Neuronal stem cell (in vitro differentiated cells): ENCODE measurements at regions not wholly inside any gene's neighbourhood (a gene's known extent, or its start where the extent isn't known, plus 50 kb on each side); places are given as distances from the start of the nearest gene placed in this dataset.

ENCODE experiments used
- DNase-seq: peaks from one replicate; pipeline ENCODE4 v3.0.0-alpha.2; 2013; ENCODE audit warnings: low spot score
- H2AFZ ChIP-seq: one replicate; pipeline ENCODE4 v1.6.1; 2013; ENCODE audit warnings: mild to moderate bottlenecking, low read length, inconsistent platforms
- H2AK5ac ChIP-seq: 2 replicates; pipeline ENCODE4 v1.6.1; 2013; ENCODE audit warnings: low read depth, mild to moderate bottlenecking, inconsistent platforms, low read length, moderate library complexity, mixed read lengths
- H2BK120ac ChIP-seq: 2 replicates; pipeline ENCODE4 v1.6.1; 2013; ENCODE audit warnings: low read depth, mild to moderate bottlenecking, inconsistent platforms, low read length, moderate library complexity, mixed read lengths
- H2BK12ac ChIP-seq: one replicate; pipeline ENCODE4 v1.6.1; 2013; ENCODE audit warnings: low read length, inconsistent platforms
- H2BK15ac ChIP-seq: 2 replicates; pipeline ENCODE4 v1.6.1; 2013; ENCODE audit warnings: mild to moderate bottlenecking, low read length, inconsistent platforms, mixed read lengths
- H2BK5ac ChIP-seq: one replicate; pipeline ENCODE4 v1.6.1; 2013; ENCODE audit warnings: inconsistent platforms, mild to moderate bottlenecking, low read length, moderate library complexity
- H3K14ac ChIP-seq: one replicate; pipeline ENCODE4 v1.6.1; 2013; ENCODE audit warnings: low read length, inconsistent platforms
- H3K18ac ChIP-seq: 2 replicates; pipeline ENCODE4 v1.6.1; 2013; ENCODE audit warnings: low read length, inconsistent platforms
- H3K23ac ChIP-seq: 2 replicates; pipeline ENCODE4 v1.6.1; 2013; ENCODE audit warnings: low read depth, mild to moderate bottlenecking, mixed read lengths, low read length, inconsistent platforms; ENCODE audit not compliant: poor library complexity
- H3K27ac ChIP-seq: replicated peaks from 3 replicates; pipeline ENCODE4 v1.5.1; 2013; ENCODE audit warnings: low read length, inconsistent platforms
- H3K27me3 ChIP-seq, 3 experiments: 2 replicates each; pipeline ENCODE4 v1.6.1; 2013; ENCODE audit warnings: low read length in 3 of 3, mild to moderate bottlenecking in 2 of 3, inconsistent platforms in 1 of 3, low read depth in 1 of 3, mixed read lengths in 1 of 3, moderate library complexity in 1 of 3; ENCODE audit not compliant: control insufficient read depth in 3 of 3, insufficient read depth in 3 of 3
- H3K36me3 ChIP-seq, 2 donors: replicated peaks in 1 of 2; 2 replicates each; pipeline ENCODE4 v1.6.1; 2013; ENCODE audit warnings: low read length in 2 of 2; ENCODE audit not compliant: control insufficient read depth in 2 of 2, insufficient read depth in 2 of 2
- H3K4ac ChIP-seq: 2 replicates; pipeline ENCODE4 v1.6.1; 2013; ENCODE audit warnings: inconsistent platforms, mild to moderate bottlenecking, low read length, moderate library complexity
- H3K4me1 ChIP-seq, 2 donors: 1 replicate in 1 of 2; 2 replicates in 1 of 2; pipeline ENCODE4 v1.6.1; 2013; ENCODE audit warnings: low read length in 2 of 2, low read depth in 1 of 2; ENCODE audit not compliant: control insufficient read depth in 2 of 2, insufficient read depth in 1 of 2
- H3K4me2 ChIP-seq: one replicate; pipeline ENCODE4 v1.6.1; 2013; ENCODE audit warnings: mild to moderate bottlenecking, low read length, inconsistent platforms; ENCODE audit not compliant: insufficient read depth, poor library complexity, severe bottlenecking
- H3K4me3 ChIP-seq, 2 donors: 2 replicates each; pipeline ENCODE4 v1.5.1; 2013; ENCODE audit warnings: low read length in 2 of 2, mild to moderate bottlenecking in 2 of 2, inconsistent platforms in 1 of 2, moderate library complexity in 1 of 2
- H3K79me1 ChIP-seq: one replicate; pipeline ENCODE4 v1.6.1; 2013; ENCODE audit warnings: low read depth, mild to moderate bottlenecking, inconsistent platforms, low read length, moderate library complexity
- H3K9ac ChIP-seq: one replicate; pipeline ENCODE4 v1.6.1; 2013; ENCODE audit warnings: mild to moderate bottlenecking, low read depth, low read length, inconsistent platforms; ENCODE audit not compliant: poor library complexity
- H3K9me3 ChIP-seq, 2 donors: replicated peaks in 1 of 2; 2 replicates each; pipeline versions ENCODE3 to v1.6.1; 2013; ENCODE audit warnings: low read length in 2 of 2, mild to moderate bottlenecking in 2 of 2, inconsistent platforms in 1 of 2, low read depth in 1 of 2, mixed read lengths in 1 of 2, moderate library complexity in 1 of 2; ENCODE audit not compliant: control insufficient read depth in 2 of 2, insufficient read depth in 1 of 2
- H4K8ac ChIP-seq: one replicate; pipeline ENCODE4 v1.6.1; 2013; ENCODE audit warnings: low read depth, mild to moderate bottlenecking, inconsistent platforms, low read length, moderate library complexity
- H4K91ac ChIP-seq: one replicate; pipeline ENCODE4 v1.6.1; 2013; ENCODE audit warnings: low read length, low read depth, mild to moderate bottlenecking, inconsistent platforms; ENCODE audit not compliant: poor library complexity
- WGBS, 2 donors: extraction: QIAGEN DNeasy Blood & Tissue Kit; methylation state at CpG; one replicate each; pipeline ENCODE4 v1.1.7; 2013; ENCODE audit warnings: missing lambda C conversion rate in 2 of 2, mixed read lengths in 1 of 2; ENCODE audit not compliant: insufficient read length in 2 of 2, insufficient replicate concordance in 1 of 2; ENCODE audit errors: extremely low coverage in 2 of 2; 5-methylcytosine and 5-hydroxymethylcytosine counted together

DNA sequence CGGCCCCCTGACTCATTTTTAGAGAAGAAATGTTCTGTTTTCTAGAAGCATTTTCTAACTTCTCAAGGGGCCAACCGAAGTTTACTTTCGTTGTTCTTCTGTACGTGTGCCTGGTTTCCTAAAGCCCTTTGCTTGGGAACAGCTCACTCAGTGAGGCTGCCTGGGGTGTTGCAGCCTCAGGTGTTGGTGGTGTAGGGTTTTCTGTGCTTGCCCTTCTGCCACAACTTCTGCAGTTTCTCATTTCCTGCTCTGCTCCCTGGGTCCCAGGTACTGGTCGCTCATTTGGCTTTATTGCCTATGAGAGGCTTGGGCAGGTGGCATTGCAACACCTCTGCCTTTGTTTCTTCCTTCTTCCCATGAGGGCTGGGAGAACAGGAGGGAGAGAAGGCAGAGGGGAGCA, 278.3 kb downstream of the SOX4 start:
- no peak overlapping the region for H3K4ac ChIP-seq
- H4K91ac ChIP-seq, result no peak overlapping the region
- H3K9me3 ChIP-seq, result peaks cover 0 to 18% of the 10 kb centered on the region in 2 donors
- H3K27me3 ChIP-seq, result no peaks in the 10 kb centered on the region
- H2BK15ac ChIP-seq, result no peak overlapping the region
- no peak overlapping the region for H2AFZ ChIP-seq
- H4K8ac ChIP-seq, result no peak overlapping the region
- no peak overlapping the region for H3K27ac ChIP-seq
- peaks cover 0 to 3% of the 10 kb centered on the region in 2 donors for H3K4me1 ChIP-seq
- DNase-seq, result no peak
- H2AK5ac ChIP-seq, result peak overlapping the region; percentile 40
- H2BK12ac ChIP-seq, result no peak overlapping the region
- H3K79me1 ChIP-seq, result peaks cover 1% of the 10 kb centered on the region
- no peak overlapping the region for H3K23ac ChIP-seq
- no CpG with 5 or more reads among the region's 5 CpGs for WGBS, 2 donors
- H3K36me3 ChIP-seq, result peaks cover 0 to 28% of the 10 kb centered on the region in 2 donors
- no peak overlapping the region for H3K9ac ChIP-seq
- H3K18ac ChIP-seq, result peak overlapping the region; percentile 3
- no peak overlapping the region for H3K4me2 ChIP-seq
- no peak overlapping the region for H2BK5ac ChIP-seq
- H3K4me3 ChIP-seq, result no peak overlapping the region
- H2BK120ac ChIP-seq, result no peak overlapping the region
- no peak overlapping the region for H3K14ac ChIP-seq

DNA sequence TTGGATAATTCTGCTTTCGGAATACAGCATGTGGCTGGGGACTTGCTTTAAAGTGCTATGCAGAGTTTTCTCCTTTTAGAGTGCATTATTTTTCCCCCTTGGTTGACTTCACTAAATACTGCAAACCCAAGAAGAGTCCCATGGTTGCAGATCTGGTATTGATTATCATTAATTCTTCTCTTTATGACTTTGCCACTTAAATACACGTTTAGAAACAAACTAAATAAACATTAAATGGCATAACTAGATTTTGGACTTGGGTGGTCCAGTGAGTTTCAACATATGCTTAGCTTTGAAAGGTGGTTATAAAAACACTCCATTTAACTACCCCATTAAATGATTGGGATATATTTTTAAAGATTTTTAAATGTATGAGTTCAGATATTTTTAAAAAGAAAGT, 279.2 kb downstream of the SOX4 start:
- Histone ChIP-seq H3K4me2 (no peak overlapping the region), H3K36me3 (peaks cover 0 to 28% of the 10 kb centered on the region in 2 donors), H3K18ac (no peak overlapping the region), H2BK12ac (no peak overlapping the region), H2BK120ac (no peak overlapping the region), H3K4me3 (no peak overlapping the region), H3K4ac (no peak overlapping the region), H3K9me3 (peaks cover 0 to 18% of the 10 kb centered on the region in 2 donors), H3K4me1 (peaks cover 0 to 3% of the 10 kb centered on the region in 2 donors), H2BK5ac (no peak overlapping the region), H3K27ac (no peak overlapping the region), H3K27me3 (no peaks in the 10 kb centered on the region), H2AFZ (no peak overlapping the region), H3K23ac (no peak overlapping the region), H3K79me1 (peaks cover 1% of the 10 kb centered on the region), H4K91ac (no peak overlapping the region), H2AK5ac (no peak overlapping the region), H4K8ac (no peak overlapping the region), H3K14ac (no peak overlapping the region), H3K9ac (no peak overlapping the region), H2BK15ac (no peak overlapping the region)
- DNase-seq, result no peak
- WGBS, 2 donors, result no CpG with 5 or more reads among the region's 2 CpGs

DNA sequence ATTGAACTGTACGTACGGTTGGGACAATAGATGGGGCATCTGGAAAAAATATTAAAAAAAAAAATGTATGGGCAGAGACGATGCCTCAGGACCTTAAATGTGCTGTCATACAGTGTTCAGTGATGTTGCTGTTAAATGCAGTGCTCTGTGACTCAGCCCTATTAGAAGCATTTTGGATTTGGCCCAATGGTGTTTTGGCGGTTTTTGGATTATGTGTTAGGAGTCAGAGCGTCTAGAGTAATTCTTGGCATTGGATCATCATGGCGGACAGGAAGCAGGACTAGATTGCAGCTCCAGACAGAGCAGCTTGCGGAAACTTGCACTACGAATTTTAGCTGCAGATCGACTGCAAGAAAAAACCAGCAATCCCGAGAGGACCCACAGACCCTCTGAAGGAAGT, 280.0 kb downstream of the SOX4 start:
- Histone ChIP-seq H2AFZ (no peak overlapping the region), H3K23ac (no peak overlapping the region), H3K4me3 (no peak overlapping the region), H3K4ac (no peak overlapping the region), H3K36me3 (peaks cover 0 to 28% of the 10 kb centered on the region in 2 donors), H3K18ac (no peak overlapping the region), H3K27ac (no peak overlapping the region), H2BK120ac (no peak overlapping the region), H3K4me2 (no peak overlapping the region), H2AK5ac (no peak overlapping the region), H2BK15ac (no peak overlapping the region), H2BK12ac (no peak overlapping the region), H3K27me3 (no peaks in the 10 kb centered on the region), H3K79me1 (peaks cover 1% of the 10 kb centered on the region), H3K9me3 (peaks cover 0 to 20% of the 10 kb centered on the region in 2 donors), H2BK5ac (no peak overlapping the region), H3K4me1 (peaks cover 0 to 3% of the 10 kb centered on the region in 2 donors), H4K8ac (no peak overlapping the region), H3K14ac (no peak overlapping the region), H4K91ac (no peak overlapping the region), H3K9ac (no peak overlapping the region)
- DNase-seq, result no peak
- WGBS, 2 donors, result no CpG with 5 or more reads among the region's 10 CpGs

DNA sequence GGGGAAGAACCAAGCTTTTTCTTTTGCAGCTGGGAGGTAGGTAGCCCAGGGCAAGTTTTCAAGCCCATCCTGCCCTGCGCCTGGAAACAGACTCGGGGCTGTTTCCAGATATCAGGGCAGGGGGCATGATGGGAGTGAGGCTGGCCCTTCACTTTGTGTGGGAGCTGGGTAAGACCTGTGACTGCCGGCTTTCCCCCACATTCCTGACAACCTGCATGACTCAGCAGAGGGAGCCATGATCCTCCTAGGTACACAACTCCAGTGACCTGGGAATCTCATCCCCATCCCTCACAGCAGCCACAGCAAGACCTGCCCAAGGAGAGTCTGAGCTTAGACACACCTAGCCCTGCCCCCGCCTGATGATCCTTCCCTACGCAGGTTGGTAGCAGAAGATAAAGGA, 280.8 kb downstream of the SOX4 start:
- Histone ChIP-seq H2AFZ (no peak overlapping the region), H3K4me1 (peaks cover 0 to 3% of the 10 kb centered on the region in 2 donors), H3K27ac (no peak overlapping the region), H2AK5ac (no peak overlapping the region), H3K79me1 (peaks cover 1% of the 10 kb centered on the region), H3K18ac (no peak overlapping the region), H3K9ac (no peak overlapping the region), H4K8ac (no peak overlapping the region), H2BK120ac (no peak overlapping the region), H3K4me3 (no peak overlapping the region), H3K23ac (peak overlapping the region; percentile 11), H3K4ac (no peak overlapping the region), H3K14ac (no peak overlapping the region), H2BK15ac (no peak overlapping the region), H3K4me2 (no peak overlapping the region), H4K91ac (no peak overlapping the region), H2BK12ac (no peak overlapping the region), H3K36me3 (peaks cover 0 to 28% of the 10 kb centered on the region in 2 donors), H3K27me3 (no peaks in the 10 kb centered on the region), H3K9me3 (peaks cover 0 to 20% of the 10 kb centered on the region in 2 donors), H2BK5ac (no peak overlapping the region)
- WGBS, 2 donors, result no CpG with 5 or more reads among the region's 5 CpGs
- DNase-seq, result no peak
